AG09309 (cell line): ENCODE measurements at regions not wholly inside any gene's neighbourhood (a gene's known extent, or its start where the extent isn't known, plus 50 kb on each side); places are given as distances from the start of the nearest gene placed in this dataset.

ENCODE experiments used
- DNase-seq: peaks from one replicate; pipeline ENCODE4 v3.0.0-alpha.2; 2010; ENCODE audit warnings: low read depth
- H3K4me3 ChIP-seq: 2 replicates; pipeline ENCODE4 v1.5.1; 2011; ENCODE audit warnings: mild to moderate bottlenecking, low read depth, low read length, moderate library complexity; ENCODE audit not compliant: control insufficient read depth
- TF ChIP-seq, protein P1 (sequence below): IDR thresholded peaks from 2 replicates; pipeline ENCODE4 v1.5.1; 2011; ENCODE audit warnings: mild to moderate bottlenecking, low read depth, low read length, inconsistent platforms; ENCODE audit not compliant: insufficient read depth, control insufficient read depth; ENCODE audit errors: missing control alignments

- TF ChIP-seq, protein P1, sequence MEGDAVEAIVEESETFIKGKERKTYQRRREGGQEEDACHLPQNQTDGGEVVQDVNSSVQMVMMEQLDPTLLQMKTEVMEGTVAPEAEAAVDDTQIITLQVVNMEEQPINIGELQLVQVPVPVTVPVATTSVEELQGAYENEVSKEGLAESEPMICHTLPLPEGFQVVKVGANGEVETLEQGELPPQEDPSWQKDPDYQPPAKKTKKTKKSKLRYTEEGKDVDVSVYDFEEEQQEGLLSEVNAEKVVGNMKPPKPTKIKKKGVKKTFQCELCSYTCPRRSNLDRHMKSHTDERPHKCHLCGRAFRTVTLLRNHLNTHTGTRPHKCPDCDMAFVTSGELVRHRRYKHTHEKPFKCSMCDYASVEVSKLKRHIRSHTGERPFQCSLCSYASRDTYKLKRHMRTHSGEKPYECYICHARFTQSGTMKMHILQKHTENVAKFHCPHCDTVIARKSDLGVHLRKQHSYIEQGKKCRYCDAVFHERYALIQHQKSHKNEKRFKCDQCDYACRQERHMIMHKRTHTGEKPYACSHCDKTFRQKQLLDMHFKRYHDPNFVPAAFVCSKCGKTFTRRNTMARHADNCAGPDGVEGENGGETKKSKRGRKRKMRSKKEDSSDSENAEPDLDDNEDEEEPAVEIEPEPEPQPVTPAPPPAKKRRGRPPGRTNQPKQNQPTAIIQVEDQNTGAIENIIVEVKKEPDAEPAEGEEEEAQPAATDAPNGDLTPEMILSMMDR, result no peak
- H3K4me3 ChIP-seq, result no peak overlapping the region
- DNase-seq, result no peak
These were observed 59.7 kb upstream of the TCF20 start for GRCh38 chr22:42330170-42330569.

DNA sequence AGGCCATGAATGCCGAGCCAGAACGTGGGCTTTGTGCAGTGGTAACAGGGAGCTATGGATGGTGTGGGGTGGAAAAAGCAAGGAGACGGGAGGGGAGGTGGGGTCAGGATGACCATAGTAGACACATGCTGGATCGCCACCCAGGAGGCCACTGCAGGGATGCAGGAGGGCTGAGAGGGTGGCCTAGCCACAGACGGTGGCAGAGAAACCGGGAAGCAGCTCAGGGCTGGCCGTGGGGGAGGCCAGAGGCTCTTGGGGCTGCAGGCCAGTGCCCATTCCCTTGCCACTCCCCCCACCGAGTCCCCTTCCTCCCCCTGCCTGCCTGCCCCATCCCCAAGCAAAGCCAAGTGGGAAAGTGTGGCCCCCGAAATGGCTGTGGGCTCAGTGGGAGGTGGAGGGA is 59.1 kb upstream of the TCF20 start:
- H3K4me3 ChIP-seq, result no peak overlapping the region
- no peak for DNase-seq
- TF ChIP-seq, protein P1, result no peak

GRCh38 chr22:42328784-42329145 is 58.3 kb upstream of the TCF20 start:
- TF ChIP-seq, protein P1, result no peak
- DNase-seq, result no peak
- H3K4me3 ChIP-seq, result no peak overlapping the region

GRCh38 chr22:42328130-42328783 is 57.8 kb upstream of the TCF20 start:
- DNase-seq, result no peak
- TF ChIP-seq, protein P1, result no peak
- H3K4me3 ChIP-seq, result no peak overlapping the region

GRCh38 chr22:42327462-42328129 is 57.1 kb upstream of the TCF20 start:
- no peak overlapping the region for H3K4me3 ChIP-seq
- no peak for DNase-seq
- TF ChIP-seq, protein P1, result no peak

- TF ChIP-seq, protein P1, result no peak
- peak; percentile 31 for DNase-seq
- no peak overlapping the region for H3K4me3 ChIP-seq
These were observed 56.3 kb upstream of the TCF20 start for GRCh38 chr22:42326801-42327200.

DNA sequence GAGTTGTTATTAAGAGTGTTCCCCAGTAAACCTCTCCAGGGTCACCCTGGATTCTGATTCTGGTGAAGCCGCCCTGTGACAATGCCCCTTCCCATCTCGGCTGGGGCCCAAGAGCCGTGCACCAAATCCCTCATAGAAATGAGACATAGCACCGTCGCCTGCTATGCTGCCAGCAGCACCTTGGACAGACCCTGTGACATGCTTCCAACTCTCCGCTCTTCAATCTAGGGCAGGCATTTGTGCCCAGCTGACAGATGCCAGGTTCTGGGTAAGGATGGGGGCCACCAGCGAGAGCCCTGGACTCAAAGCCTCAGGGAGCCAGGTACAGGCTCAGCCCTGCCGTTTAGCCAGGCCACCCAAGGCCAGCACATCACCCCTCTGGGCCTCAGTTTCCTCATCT is 55.8 kb upstream of the TCF20 start:
- TF ChIP-seq, protein P1, result no peak

More for the DNA sequence above, 55.8 kb upstream of the TCF20 start:
- H3K4me3 ChIP-seq, result no peak overlapping the region
- DNase-seq, result no peak
